Keratinocyte (primary cell): ENCODE measurements at regions not wholly inside any gene's neighbourhood (a gene's known extent, or its start where the extent isn't known, plus 50 kb on each side); places are given as distances from the start of the nearest gene placed in this dataset.

ENCODE experiments used
- EZH2 ChIP-seq: IDR thresholded peaks from one replicate; pipeline ENCODE4 v1.6.1; 2012; ENCODE audit warnings: inconsistent platforms, mild to moderate bottlenecking, low read length, moderate library complexity
- TF ChIP-seq, protein P1 (sequence below), 3 experiments: IDR thresholded peaks in 1 of 3; conservative IDR thresholded peaks in 1 of 3; optimal IDR thresholded peaks in 1 of 3; 2 replicates in 2 of 3; 3 replicates in 1 of 3; pipeline versions ENCODE3 to v1.5.1; 2011; ENCODE audit warnings: low read length in 3 of 3, mild to moderate bottlenecking in 3 of 3, moderate library complexity in 2 of 3, control low read depth in 1 of 3, inconsistent platforms in 1 of 3; ENCODE audit not compliant: insufficient read depth in 2 of 3; ENCODE audit errors: extremely low read depth in 1 of 3

DNA sequence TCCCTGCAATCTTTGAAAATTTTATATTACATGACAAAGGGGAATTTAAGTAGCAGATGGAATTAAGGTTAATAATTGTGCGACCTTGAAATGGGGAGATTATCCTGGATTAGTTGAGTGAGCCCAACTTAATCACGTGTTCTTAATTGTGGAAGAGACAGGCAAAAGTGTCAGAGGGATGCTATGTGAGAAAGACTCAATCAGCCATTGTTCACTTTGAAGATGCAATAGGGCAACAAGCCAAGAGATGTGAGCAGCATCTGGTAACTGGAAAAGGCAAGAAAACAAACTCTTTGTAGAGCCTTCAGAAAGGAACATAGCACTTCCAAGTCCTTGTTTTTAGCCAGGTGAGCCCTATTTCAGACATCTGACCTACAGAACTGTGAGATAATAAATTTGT, 247.7 kb downstream of the SLITRK1 start:
- TF ChIP-seq, protein P1, sequence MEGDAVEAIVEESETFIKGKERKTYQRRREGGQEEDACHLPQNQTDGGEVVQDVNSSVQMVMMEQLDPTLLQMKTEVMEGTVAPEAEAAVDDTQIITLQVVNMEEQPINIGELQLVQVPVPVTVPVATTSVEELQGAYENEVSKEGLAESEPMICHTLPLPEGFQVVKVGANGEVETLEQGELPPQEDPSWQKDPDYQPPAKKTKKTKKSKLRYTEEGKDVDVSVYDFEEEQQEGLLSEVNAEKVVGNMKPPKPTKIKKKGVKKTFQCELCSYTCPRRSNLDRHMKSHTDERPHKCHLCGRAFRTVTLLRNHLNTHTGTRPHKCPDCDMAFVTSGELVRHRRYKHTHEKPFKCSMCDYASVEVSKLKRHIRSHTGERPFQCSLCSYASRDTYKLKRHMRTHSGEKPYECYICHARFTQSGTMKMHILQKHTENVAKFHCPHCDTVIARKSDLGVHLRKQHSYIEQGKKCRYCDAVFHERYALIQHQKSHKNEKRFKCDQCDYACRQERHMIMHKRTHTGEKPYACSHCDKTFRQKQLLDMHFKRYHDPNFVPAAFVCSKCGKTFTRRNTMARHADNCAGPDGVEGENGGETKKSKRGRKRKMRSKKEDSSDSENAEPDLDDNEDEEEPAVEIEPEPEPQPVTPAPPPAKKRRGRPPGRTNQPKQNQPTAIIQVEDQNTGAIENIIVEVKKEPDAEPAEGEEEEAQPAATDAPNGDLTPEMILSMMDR (optimal IDR thresholded peaks at IDR 0.05 in 1 of 3, IDR thresholded peaks at IDR 0.05 in 1 of 3, conservative IDR thresholded peaks at IDR 0.05 in 1 of 3; ENCODE audit: extremely low read depth in 1 of 3, insufficient read depth in 2 of 3, low read length in 3 of 3), result no peak
- no peak for TF ChIP-seq EZH2
